ENCODE measurements at regions not wholly inside any gene's neighbourhood (a gene's known extent, or its start where the extent isn't known, plus 50 kb on each side); places are given as distances from the start of the nearest gene placed in this dataset.

GRCh38 chr17:13086142-13086769 lies 68.4 kb upstream of the ELAC2 start:
- H3K9ac ChIP-seq (ENCODE audit: low read length): no peak overlapping the region
- H3K36me3 ChIP-seq (ENCODE audit: control insufficient read depth, insufficient read depth, low read length): no peaks in the 10 kb centered on the region
- no peak overlapping the region for H3K4me3 ChIP-seq (ENCODE audit: low read length)
- no peaks in the 10 kb centered on the region for H3K27me3 ChIP-seq (ENCODE audit: control insufficient read depth, insufficient read depth, low read length)
- no peaks in the 10 kb centered on the region for H3K4me1 ChIP-seq (ENCODE audit: control insufficient read depth, insufficient read depth, low read length)
- no peaks in the 10 kb centered on the region for H3K9me3 ChIP-seq (ENCODE audit: control insufficient read depth, low read length)

GRCh38 chr17:13085578-13085977 lies 67.8 kb upstream of the ELAC2 start:
- Histone ChIP-seq H3K9me3 (ENCODE audit: control insufficient read depth, low read length) (no peaks in the 10 kb centered on the region), H3K27me3 (ENCODE audit: control insufficient read depth, insufficient read depth, low read length) (no peaks in the 10 kb centered on the region), H3K4me3 (ENCODE audit: low read length) (no peak overlapping the region), H3K9ac (ENCODE audit: low read length) (no peak overlapping the region), H3K4me1 (ENCODE audit: control insufficient read depth, insufficient read depth, low read length) (no peaks in the 10 kb centered on the region), H3K36me3 (ENCODE audit: control insufficient read depth, insufficient read depth, low read length) (no peaks in the 10 kb centered on the region)

GRCh38 chr17:13084420-13084819 lies 66.6 kb upstream of the ELAC2 start:
- no peaks in the 10 kb centered on the region for H3K9me3 ChIP-seq (ENCODE audit: control insufficient read depth, low read length)
- no peaks in the 10 kb centered on the region for H3K4me1 ChIP-seq (ENCODE audit: control insufficient read depth, insufficient read depth, low read length)
- no peak overlapping the region for H3K4me3 ChIP-seq (ENCODE audit: low read length)
- H3K9ac ChIP-seq (ENCODE audit: low read length): no peak overlapping the region
- H3K36me3 ChIP-seq (ENCODE audit: control insufficient read depth, insufficient read depth, low read length): no peaks in the 10 kb centered on the region
- H3K27me3 ChIP-seq (ENCODE audit: control insufficient read depth, insufficient read depth, low read length): no peaks in the 10 kb centered on the region

- Histone ChIP-seq H3K9me3 (ENCODE audit: control insufficient read depth, low read length) (no peaks in the 10 kb centered on the region), H3K27me3 (ENCODE audit: control insufficient read depth, insufficient read depth, low read length) (no peaks in the 10 kb centered on the region), H3K36me3 (ENCODE audit: control insufficient read depth, insufficient read depth, low read length) (no peaks in the 10 kb centered on the region), H3K4me1 (ENCODE audit: control insufficient read depth, insufficient read depth, low read length) (no peaks in the 10 kb centered on the region), H3K4me3 (ENCODE audit: low read length) (no peak overlapping the region), H3K9ac (ENCODE audit: low read length) (no peak overlapping the region)
These were observed 61.0 kb upstream of the ELAC2 start for GRCh38 chr17:13078591-13079385.

- no peak overlapping the region for H3K9ac ChIP-seq (ENCODE audit: low read length)
These were observed 59.1 kb upstream of the ELAC2 start for GRCh38 chr17:13076905-13077304.

GRCh38 chr17:13074026-13074425 lies 56.2 kb upstream of the ELAC2 start:
- Histone ChIP-seq H3K27me3 (ENCODE audit: control insufficient read depth, insufficient read depth, low read length) (no peaks in the 10 kb centered on the region), H3K36me3 (ENCODE audit: control insufficient read depth, insufficient read depth, low read length) (no peaks in the 10 kb centered on the region), H3K9me3 (ENCODE audit: control insufficient read depth, low read length) (no peaks in the 10 kb centered on the region), H3K9ac (ENCODE audit: low read length) (no peak overlapping the region), H3K4me3 (ENCODE audit: low read length) (no peak overlapping the region), H3K4me1 (ENCODE audit: control insufficient read depth, insufficient read depth, low read length) (no peaks in the 10 kb centered on the region)

More at GRCh38 chr17:13076905-13077304, 59.1 kb upstream of the ELAC2 start:
- Histone ChIP-seq H3K4me1 (ENCODE audit: control insufficient read depth, insufficient read depth, low read length) (no peaks in the 10 kb centered on the region), H3K36me3 (ENCODE audit: control insufficient read depth, insufficient read depth, low read length) (no peaks in the 10 kb centered on the region), H3K4me3 (ENCODE audit: low read length) (no peak overlapping the region), H3K9me3 (ENCODE audit: control insufficient read depth, low read length) (no peaks in the 10 kb centered on the region), H3K27me3 (ENCODE audit: control insufficient read depth, insufficient read depth, low read length) (no peaks in the 10 kb centered on the region)

GRCh38 chr17:13073018-13073417 lies 55.2 kb upstream of the ELAC2 start:
- no peak overlapping the region for H3K4me3 ChIP-seq (ENCODE audit: low read length)
- H3K9me3 ChIP-seq (ENCODE audit: control insufficient read depth, low read length): no peaks in the 10 kb centered on the region
- no peaks in the 10 kb centered on the region for H3K27me3 ChIP-seq (ENCODE audit: control insufficient read depth, insufficient read depth, low read length)
- H3K9ac ChIP-seq (ENCODE audit: low read length): no peak overlapping the region
- H3K4me1 ChIP-seq (ENCODE audit: control insufficient read depth, insufficient read depth, low read length): no peaks in the 10 kb centered on the region
- H3K36me3 ChIP-seq (ENCODE audit: control insufficient read depth, insufficient read depth, low read length): no peaks in the 10 kb centered on the region

- H3K9ac ChIP-seq (ENCODE audit: low read length): no peak overlapping the region
- no peaks in the 10 kb centered on the region for H3K27me3 ChIP-seq (ENCODE audit: control insufficient read depth, insufficient read depth, low read length)
- H3K4me1 ChIP-seq (ENCODE audit: control insufficient read depth, insufficient read depth, low read length): no peaks in the 10 kb centered on the region
These were observed 52.9 kb upstream of the ELAC2 start for GRCh38 chr17:13070732-13071131.

GRCh38 chr17:13067629-13068303 lies 49.9 kb upstream of the ELAC2 start:
- Histone ChIP-seq H3K9ac (ENCODE audit: low read length) (no peak overlapping the region), H3K4me1 (ENCODE audit: control insufficient read depth, insufficient read depth, low read length) (no peaks in the 10 kb centered on the region), H3K4me3 (ENCODE audit: low read length) (no peak overlapping the region), H3K36me3 (ENCODE audit: control insufficient read depth, insufficient read depth, low read length) (no peaks in the 10 kb centered on the region), H3K9me3 (ENCODE audit: control insufficient read depth, low read length) (no peaks in the 10 kb centered on the region), H3K27me3 (ENCODE audit: control insufficient read depth, insufficient read depth, low read length) (no peaks in the 10 kb centered on the region)

More at GRCh38 chr17:13070732-13071131, 52.9 kb upstream of the ELAC2 start:
- no peaks in the 10 kb centered on the region for H3K9me3 ChIP-seq (ENCODE audit: control insufficient read depth, low read length)
- H3K36me3 ChIP-seq (ENCODE audit: control insufficient read depth, insufficient read depth, low read length): no peaks in the 10 kb centered on the region
- no peak overlapping the region for H3K4me3 ChIP-seq (ENCODE audit: low read length)
